Caco-2 (cell line): ENCODE measurements at regions not wholly inside any gene's neighbourhood (a gene's known extent, or its start where the extent isn't known, plus 50 kb on each side); places are given as distances from the start of the nearest gene placed in this dataset.

Source experiments
- BruUV-seq: library from RNA; stranded (reverse); fragments of 400-500 nt; replicated peaks from 2 replicates; lab custom pipeline; 2021; lab: Mats Ljungman, UMichigan
- CTCF ChIA-PET: fragments of 300-600 bp; sonication (Branson Sonifier 250); formaldehyde crosslinking; loops from one replicate; lab custom pipeline; 2022; ENCODE audit warnings: antibody characterized with exemption; lab: Charles Lee
- POLR2A ChIA-PET: fragments of 300-600 bp; sonication (Branson Sonifier 250); formaldehyde crosslinking; loops from one replicate; lab custom pipeline; 2022; ENCODE audit warnings: antibody characterized with exemption; lab: Charles Lee
- DNase-seq, 2 experiments: peaks; one replicate each; pipeline versions ENCODE4 v3.0.0 to v3.0.0-alpha.2; 2020 to 2022
- H3K27me3 ChIP-seq: replicated peaks from 2 replicates; pipeline ENCODE4 v1.6.0; 2011; ENCODE audit warnings: low read length; ENCODE audit not compliant: control insufficient read depth, insufficient read depth
- H3K36me3 ChIP-seq: 2 replicates; pipeline ENCODE4 v1.5.1; 2011; ENCODE audit warnings: low read length; ENCODE audit not compliant: control insufficient read depth, insufficient read depth
- H3K4me1 ChIP-seq: fragments of 250-450 bp; sonication (Bioruptor Pico); 2 replicates; pipeline ENCODE4 v1.5.1; 2020; ENCODE audit warnings: mild to moderate bottlenecking
- H3K4me3 ChIP-seq: 2 replicates; pipeline ENCODE4 v1.5.1; 2011; ENCODE audit warnings: low read depth, mild to moderate bottlenecking, control low read depth, low read length
- H3K9me3 ChIP-seq: fragments of 250-450 bp; sonication (Bioruptor Pico); 2 replicates; pipeline ENCODE4 v1.5.1; 2020; ENCODE audit warnings: mild to moderate bottlenecking, moderate library complexity
- H3K27ac Mint-ChIP-seq: one replicate; pipeline ENCODE4 v1.8.0; 2022; ENCODE audit warnings: mixed read lengths; ENCODE audit not compliant: unreplicated experiment
- H3K27me3 Mint-ChIP-seq: one replicate; pipeline ENCODE4 v1.8.0; 2022; ENCODE audit warnings: mixed read lengths; ENCODE audit not compliant: insufficient read depth, unreplicated experiment
- H3K36me3 Mint-ChIP-seq: one replicate; pipeline ENCODE4 v1.8.0; 2022; ENCODE audit warnings: mild to moderate bottlenecking, mixed read lengths; ENCODE audit not compliant: insufficient read depth, unreplicated experiment
- H3K4me1 Mint-ChIP-seq: one replicate; pipeline ENCODE4 v1.8.0; 2022; ENCODE audit warnings: low read depth, mixed read lengths; ENCODE audit not compliant: unreplicated experiment
- H3K4me3 Mint-ChIP-seq: one replicate; pipeline ENCODE4 v1.8.0; 2022; ENCODE audit warnings: mild to moderate bottlenecking, moderate library complexity, mixed read lengths; ENCODE audit not compliant: unreplicated experiment
- H3K9me3 Mint-ChIP-seq: one replicate; pipeline ENCODE4 v1.8.0; 2022; ENCODE audit warnings: mixed read lengths; ENCODE audit not compliant: unreplicated experiment
- CTCF ChIP-seq, 2 experiments: fragments of 200-600 bp in 1 of 2; IDR thresholded peaks; 1 replicate in 1 of 2; 2 replicates in 1 of 2; pipeline versions ENCODE4 v1.5.1 to v1.8.0; 2011 to 2022; ENCODE audit warnings: antibody characterized with exemption in 1 of 2, control low read depth in 1 of 2, inconsistent platforms in 1 of 2, low read depth in 1 of 2, low read length in 1 of 2, mild to moderate bottlenecking in 1 of 2, moderate library complexity in 1 of 2; ENCODE audit not compliant: insufficient read depth in 1 of 2, severe bottlenecking in 1 of 2, unreplicated experiment in 1 of 2
- intact Hi-C: fragments of 100-400 bp; cut with micrococcal nuclease; formaldehyde crosslinking; loops from one replicate; pipeline ENCODE4 v1.10.0; 2022; ENCODE audit not compliant: unreplicated experiment

DNA sequence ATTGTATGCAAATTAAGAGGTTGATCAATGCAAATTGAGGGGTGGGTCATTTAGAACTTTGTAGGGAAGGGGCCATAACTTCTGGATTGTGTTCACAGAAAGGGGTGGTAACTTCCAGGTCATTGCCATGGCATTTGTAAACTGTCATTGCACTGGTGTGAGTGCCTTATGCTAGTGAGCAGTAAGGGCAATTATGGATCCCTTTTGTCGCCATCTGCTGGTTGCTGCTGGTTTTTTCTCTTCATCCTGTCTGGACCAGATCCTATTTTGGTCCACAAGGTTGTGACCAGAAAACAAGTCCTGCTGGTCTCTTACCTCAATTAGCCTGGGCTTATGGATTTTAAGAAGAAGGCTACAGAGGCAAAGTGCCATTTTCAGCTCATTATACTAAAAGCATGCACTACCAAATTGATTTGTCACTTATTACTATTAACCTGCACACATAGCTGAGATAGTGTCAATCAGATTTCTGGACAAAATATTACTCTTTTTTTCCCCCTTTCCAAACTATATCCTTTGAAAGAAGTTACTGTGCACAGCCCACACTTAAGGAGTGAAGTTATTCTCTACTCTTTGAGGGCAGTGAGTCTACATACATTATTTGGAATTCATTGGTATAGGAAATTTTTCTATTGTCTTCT, 196.2 kb downstream of the ZC3H11B start:
- no peak overlapping the region for H3K27ac Mint-ChIP-seq
- peak; percentile 64 to 73 for DNase-seq
- no peaks in the 10 kb centered on the region for H3K27me3 ChIP-seq
- no peaks in the 10 kb centered on the region for H3K9me3 ChIP-seq
- H3K4me3 Mint-ChIP-seq: no peak overlapping the region
- no peaks in the 10 kb centered on the region for H3K36me3 Mint-ChIP-seq
- BruUV-seq: no TSS peak
- TF ChIP-seq CTCF (IDR thresholded peaks at IDR 0.05; ENCODE audit: insufficient read depth in 1 of 2, low read depth in 1 of 2, low read length in 1 of 2, severe bottlenecking in 1 of 2, unreplicated experiment in 1 of 2): peak; percentile 67 to 69
- no peaks in the 10 kb centered on the region for H3K27me3 Mint-ChIP-seq
- H3K4me1 Mint-ChIP-seq: no peaks in the 10 kb centered on the region
- ChIA-PET POLR2A (no interaction called here), CTCF (no interaction called here)
- H3K4me1 ChIP-seq: peaks cover 4% of the 10 kb centered on the region; the same call in 1 of the 2 replicates
- intact Hi-C loops: loop anchor here (1.0 to 2.0 kb wide), 3 partner anchors 30 to 396 kb away; no protein-coding TSS in a partner anchor
- no peak overlapping the region for H3K4me3 ChIP-seq
- H3K36me3 ChIP-seq: no peaks in the 10 kb centered on the region
- no peaks in the 10 kb centered on the region for H3K9me3 Mint-ChIP-seq

- no peaks in the 10 kb centered on the region for H3K9me3 ChIP-seq
- CTCF ChIA-PET: no interaction called here
- no TSS peak for BruUV-seq
- Mint-ChIP-seq H3K9me3 (no peaks in the 10 kb centered on the region), H3K27ac (no peak overlapping the region), H3K27me3 (no peaks in the 10 kb centered on the region), H3K4me3 (no peak overlapping the region), H3K36me3 (no peaks in the 10 kb centered on the region), H3K4me1 (no peaks in the 10 kb centered on the region)
- DNase-seq: no peak
- POLR2A ChIA-PET: no interaction called here
- no peaks in the 10 kb centered on the region for H3K27me3 ChIP-seq
- H3K4me1 ChIP-seq: peaks cover 4% of the 10 kb centered on the region; the same call in 1 of the 2 replicates
- H3K36me3 ChIP-seq: no peaks in the 10 kb centered on the region
- H3K4me3 ChIP-seq: no peak overlapping the region
- intact Hi-C loops: loop anchor here (1.0 to 2.0 kb wide), 3 partner anchors 29 to 396 kb away; no protein-coding TSS in a partner anchor
- TF ChIP-seq CTCF (IDR thresholded peaks at IDR 0.05; ENCODE audit: insufficient read depth in 1 of 2, low read depth in 1 of 2, low read length in 1 of 2, severe bottlenecking in 1 of 2, unreplicated experiment in 1 of 2): no peak
These were observed 197.0 kb downstream of the ZC3H11B start for GRCh38 chr1:219415915-219416314.

- Histone ChIP-seq H3K4me1 (peaks cover 4% of the 10 kb centered on the region; the same call in 1 of the 2 replicates), H3K4me3 (no peak overlapping the region), H3K36me3 (no peaks in the 10 kb centered on the region), H3K27me3 (no peaks in the 10 kb centered on the region), H3K9me3 (no peaks in the 10 kb centered on the region)
- POLR2A ChIA-PET: no interaction called here
- H3K9me3 Mint-ChIP-seq: no peaks in the 10 kb centered on the region
- intact Hi-C loops: no loop called here
- CTCF ChIA-PET: no interaction called here
- no peak for TF ChIP-seq CTCF (IDR thresholded peaks at IDR 0.05; ENCODE audit: insufficient read depth in 1 of 2, low read depth in 1 of 2, low read length in 1 of 2, severe bottlenecking in 1 of 2, unreplicated experiment in 1 of 2)
- H3K4me3 Mint-ChIP-seq: no peak overlapping the region
- no peaks in the 10 kb centered on the region for H3K27me3 Mint-ChIP-seq
- no peaks in the 10 kb centered on the region for H3K36me3 Mint-ChIP-seq
- H3K27ac Mint-ChIP-seq: no peak overlapping the region
- H3K4me1 Mint-ChIP-seq: no peaks in the 10 kb centered on the region
- DNase-seq: no peak
- no TSS peak for BruUV-seq
These were observed 197.5 kb downstream of the ZC3H11B start for GRCh38 chr1:219415433-219415832.
